Gastroesophageal sphincter (tissue), 4 donors: ENCODE measurements at regions not wholly inside any gene's neighbourhood (a gene's known extent, or its start where the extent isn't known, plus 50 kb on each side); places are given as distances from the start of the nearest gene placed in this dataset.

Experiments used
- ATAC-seq: fragments of 150-250 bp; one replicate; pipeline ENCODE4 v1.9.1; 2016; ENCODE audit warnings: mild to moderate bottlenecking, moderate library complexity
- H3K27ac ChIP-seq, 4 donors: fragments of 200-600 bp; sonication (generic) in 3 of 4; 1 replicate in 3 of 4; 2 replicates in 1 of 4; pipeline ENCODE4 v1.5.1; 2016 to 2019
- H3K27me3 ChIP-seq: fragments of 200-600 bp; sonication (generic); one replicate; pipeline ENCODE4 v1.5.1; 2019
- H3K36me3 ChIP-seq, 2 donors: fragments of 200-600 bp; sonication (generic); one replicate each; pipeline ENCODE4 v1.5.1; 2019; ENCODE audit warnings: control low read depth in 1 of 2
- H3K4me1 ChIP-seq, 3 donors: fragments of 200-600 bp; sonication (generic); 1 replicate in 2 of 3; 2 replicates in 1 of 3; pipeline ENCODE4 v1.5.1; 2016 to 2019; ENCODE audit warnings: control low read depth in 2 of 3
- H3K4me3 ChIP-seq, 2 donors: fragments of 200-600 bp; sonication (generic); one replicate each; pipeline ENCODE4 v1.5.1; 2019; ENCODE audit warnings: mild to moderate bottlenecking in 1 of 2, moderate library complexity in 1 of 2
- H3K9me3 ChIP-seq, 3 donors: fragments of 200-600 bp; sonication (generic); one replicate each; pipeline ENCODE4 v1.5.1; 2017 to 2019; ENCODE audit warnings: control low read depth in 2 of 3
- CTCF ChIP-seq, 4 experiments: fragments of 200-600 bp in 2 of 4; fragments of 450-650 bp in 2 of 4; sonication (generic) in 1 of 4; IDR thresholded peaks; one replicate each; pipeline ENCODE4 v1.5.1; 2017 to 2019; ENCODE audit warnings: antibody characterized with exemption in 4 of 4, mild to moderate bottlenecking in 2 of 4, moderate library complexity in 2 of 4
- EP300 ChIP-seq: sonication (generic); formaldehyde crosslinking; IDR thresholded peaks from one replicate; pipeline ENCODE4 v1.6.1; 2017; ENCODE audit warnings: antibody characterized with exemption, mild to moderate bottlenecking
- POLR2A ChIP-seq, 2 donors: fragments of 450-650 bp; IDR thresholded peaks; one replicate each; pipeline ENCODE4 v1.6.1; 2017; ENCODE audit warnings: antibody characterized with exemption in 2 of 2, mild to moderate bottlenecking in 2 of 2, moderate library complexity in 1 of 2
- POLR2AphosphoS5 ChIP-seq: sonication (generic); formaldehyde crosslinking; IDR thresholded peaks from one replicate; pipeline ENCODE4 v1.6.1; 2017; ENCODE audit warnings: antibody characterized with exemption
- WGBS, 2 donors: methylation state at CpG; one replicate each; pipeline ENCODE4 v1.1.5; 2018; ENCODE audit warnings: low coverage in 1 of 2; 5-methylcytosine and 5-hydroxymethylcytosine counted together

- Histone ChIP-seq H3K4me3 (no peak overlapping the region), H3K27me3 (no peaks in the 10 kb centered on the region), H3K36me3 (no peaks in the 10 kb centered on the region), H3K9me3 (no peaks in the 10 kb centered on the region), H3K4me1 (peaks cover 0 to 16% (median 3%) of the 10 kb centered on the region in 3 donors), H3K27ac (no peak overlapping the region)
- ATAC-seq = no peak
- no peak for TF ChIP-seq POLR2AphosphoS5
- no peak for TF ChIP-seq EP300
- TF ChIP-seq POLR2A (IDR thresholded peaks at IDR 0.05) = no peak
- no peak for TF ChIP-seq CTCF (IDR thresholded peaks at IDR 0.05)
- 78% methylated on average over 2 of the region's 2 CpGs; no CpG with 5 or more reads in 1 of the 2 donors for WGBS, 2 donors
These were observed 133.8 kb upstream of the RFX3 start for GRCh38 chr9:3659647-3660046.

- no peak for ATAC-seq
- Histone ChIP-seq H3K4me1 (peaks cover 0 to 12% (median 2%) of the 10 kb centered on the region in 3 donors), H3K9me3 (no peaks in the 10 kb centered on the region), H3K27ac (no peak overlapping the region), H3K4me3 (no peak overlapping the region), H3K27me3 (no peaks in the 10 kb centered on the region), H3K36me3 (no peaks in the 10 kb centered on the region)
- TF ChIP-seq POLR2A (IDR thresholded peaks at IDR 0.05) (no peak), POLR2AphosphoS5 (no peak), CTCF (IDR thresholded peaks at IDR 0.05) (no peak), EP300 (no peak)
- 80% methylated on average over 1 of the region's 3 CpGs; no CpG with 5 or more reads in 1 of the 2 donors for WGBS, 2 donors
These were observed 133.2 kb upstream of the RFX3 start for GRCh38 chr9:3658964-3659363.

GRCh38 chr9:3656224-3656623 is 130.4 kb upstream of the RFX3 start:
- Histone ChIP-seq H3K27me3 (no peaks in the 10 kb centered on the region), H3K4me3 (no peak overlapping the region), H3K9me3 (no peaks in the 10 kb centered on the region), H3K4me1 (peaks cover 0 to 3% (median 0%) of the 10 kb centered on the region in 3 donors), H3K27ac (no peak overlapping the region), H3K36me3 (no peaks in the 10 kb centered on the region)
- no peak for TF ChIP-seq POLR2A (IDR thresholded peaks at IDR 0.05)
- WGBS, 2 donors = 87 to 90% methylated on average over 2 of the region's 2 CpGs
- ATAC-seq = no peak

- H3K27me3 ChIP-seq = no peaks in the 10 kb centered on the region
- H3K4me3 ChIP-seq = no peak overlapping the region
- H3K4me1 ChIP-seq = no peaks in the 10 kb centered on the region
- H3K9me3 ChIP-seq = no peaks in the 10 kb centered on the region
- H3K36me3 ChIP-seq = no peaks in the 10 kb centered on the region
- TF ChIP-seq POLR2A (IDR thresholded peaks at IDR 0.05) = no peak
- no peak for TF ChIP-seq EP300
- TF ChIP-seq CTCF (IDR thresholded peaks at IDR 0.05) = no peak
- TF ChIP-seq POLR2AphosphoS5 = no peak
- H3K27ac ChIP-seq = no peak overlapping the region
- WGBS, 2 donors = 74 to 100% methylated on average over 1 to 5 of the region's 5 CpGs
- ATAC-seq = no peak
These were observed 125.3 kb upstream of the RFX3 start for GRCh38 chr9:3650994-3651622.

- TF ChIP-seq POLR2A (IDR thresholded peaks at IDR 0.05) (no peak), CTCF (IDR thresholded peaks at IDR 0.05) (no peak), POLR2AphosphoS5 (no peak), EP300 (no peak)
- 60 to 85% methylated on average over 2 to 3 of the region's 4 CpGs for WGBS, 2 donors
- H3K27me3 ChIP-seq = no peaks in the 10 kb centered on the region
- H3K9me3 ChIP-seq = no peaks in the 10 kb centered on the region
- no peaks in the 10 kb centered on the region for H3K4me1 ChIP-seq
- no peak overlapping the region for H3K27ac ChIP-seq
- no peak for ATAC-seq
- no peaks in the 10 kb centered on the region for H3K36me3 ChIP-seq
- H3K4me3 ChIP-seq = no peak overlapping the region
These were observed 123.0 kb upstream of the RFX3 start for GRCh38 chr9:3648722-3649246.
